ENCODE measurements at regions not wholly inside any gene's neighbourhood (a gene's known extent, or its start where the extent isn't known, plus 50 kb on each side); places are given as distances from the start of the nearest gene placed in this dataset.
"Not testable (repeated sequence)": the region's sequence is repeated elsewhere in the genome, so short reads cannot be mapped to it uniquely, and the experiment has no call there.

DNA sequence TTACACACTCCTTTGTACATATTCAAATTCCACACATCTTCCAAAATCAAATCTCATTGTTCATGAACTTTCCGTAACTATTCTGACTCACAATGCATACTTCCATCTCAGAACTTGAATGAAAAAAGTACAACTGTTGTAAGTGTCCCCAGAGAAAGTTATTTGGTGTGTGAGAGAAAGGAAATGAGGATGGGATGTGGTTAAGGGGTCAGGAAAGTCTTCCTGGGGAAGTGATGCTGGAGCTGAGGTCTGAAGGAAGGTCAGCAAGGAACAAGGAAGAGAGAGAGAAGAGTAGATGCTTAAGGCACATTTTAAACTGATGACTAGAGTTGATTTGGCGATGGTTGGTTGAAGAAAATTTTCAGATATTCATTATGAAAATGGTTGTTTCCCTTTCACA is 340.0 kb upstream of the STXBP6 start:
- no peak for TF ChIP-seq POLR2A (IDR thresholded peaks at IDR 0.05; ENCODE audit: low read length)
- no peak for TF ChIP-seq GATA1 (IDR thresholded peaks at IDR 0.05; ENCODE audit: low read depth, low read length)
- no peak for DNase-seq

DNA sequence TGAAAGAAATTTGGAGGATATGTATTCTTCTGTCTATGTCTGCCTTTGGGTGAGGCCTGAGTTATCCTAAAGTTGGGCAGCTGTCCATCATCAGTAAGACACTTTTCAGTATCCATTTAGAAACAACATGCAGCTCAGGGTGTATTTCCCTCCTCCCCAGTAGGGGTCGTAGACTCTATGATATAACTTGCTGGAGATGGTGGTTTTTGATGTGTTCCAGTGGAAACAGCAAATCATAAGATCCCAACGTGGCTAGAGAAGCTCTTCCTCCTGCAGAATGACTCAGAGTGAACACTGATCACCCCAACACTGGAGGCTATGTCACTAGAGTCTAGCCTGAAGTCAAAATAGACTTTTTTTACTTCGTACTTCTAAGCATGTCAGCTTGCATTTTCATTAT is 331.6 kb upstream of the STXBP6 start:
- DNase-seq: peak; percentile 2
- no peak for TF ChIP-seq GATA1 (IDR thresholded peaks at IDR 0.05; ENCODE audit: low read depth, low read length)
- TF ChIP-seq POLR2A (IDR thresholded peaks at IDR 0.05; ENCODE audit: low read length): no peak

DNA sequence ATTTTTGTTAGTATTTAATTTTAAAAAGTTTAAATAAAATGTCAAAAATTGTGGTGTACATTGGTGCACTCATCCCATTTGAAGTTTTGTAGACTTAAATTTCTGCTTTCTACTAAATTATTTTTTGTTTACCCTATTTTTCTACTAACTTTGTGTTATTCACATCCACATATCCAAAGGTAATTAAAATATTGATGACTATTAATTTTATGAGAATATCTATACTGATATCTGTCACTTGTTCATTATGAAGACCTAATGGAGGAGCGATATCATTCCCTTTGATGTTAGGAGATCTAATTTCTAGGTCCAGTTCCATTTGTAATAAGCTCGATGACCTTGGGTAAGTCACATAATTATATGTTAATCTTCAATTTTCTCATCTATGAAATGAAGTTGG is 325.7 kb upstream of the STXBP6 start:
- TF ChIP-seq GATA1 (IDR thresholded peaks at IDR 0.05; ENCODE audit: low read depth, low read length) (no peak), POLR2A (IDR thresholded peaks at IDR 0.05; ENCODE audit: low read length) (no peak)
- DNase-seq: no peak

DNA sequence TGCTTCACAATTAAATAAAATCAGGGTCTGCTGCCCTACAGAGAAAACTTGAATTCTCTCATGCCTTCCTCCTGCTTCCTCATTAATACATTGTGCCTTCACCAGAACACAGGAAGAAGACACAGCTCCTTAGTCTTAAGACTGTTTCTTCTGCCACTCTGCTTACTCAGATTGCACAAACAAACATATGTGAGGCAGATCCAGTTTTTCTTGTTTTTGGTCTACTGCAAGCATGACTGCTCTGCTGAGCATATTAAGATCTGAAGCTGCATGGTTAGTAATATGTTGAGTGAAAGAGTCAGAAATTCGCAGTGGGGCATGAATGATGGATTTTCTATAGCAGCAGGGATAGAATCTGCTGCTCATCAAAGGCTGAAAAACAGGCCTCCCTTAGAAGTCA is 321.1 kb upstream of the STXBP6 start:
- no peak for DNase-seq
- no peak for TF ChIP-seq POLR2A (IDR thresholded peaks at IDR 0.05; ENCODE audit: low read length)
- no peak for TF ChIP-seq GATA1 (IDR thresholded peaks at IDR 0.05; ENCODE audit: low read depth, low read length)

DNA sequence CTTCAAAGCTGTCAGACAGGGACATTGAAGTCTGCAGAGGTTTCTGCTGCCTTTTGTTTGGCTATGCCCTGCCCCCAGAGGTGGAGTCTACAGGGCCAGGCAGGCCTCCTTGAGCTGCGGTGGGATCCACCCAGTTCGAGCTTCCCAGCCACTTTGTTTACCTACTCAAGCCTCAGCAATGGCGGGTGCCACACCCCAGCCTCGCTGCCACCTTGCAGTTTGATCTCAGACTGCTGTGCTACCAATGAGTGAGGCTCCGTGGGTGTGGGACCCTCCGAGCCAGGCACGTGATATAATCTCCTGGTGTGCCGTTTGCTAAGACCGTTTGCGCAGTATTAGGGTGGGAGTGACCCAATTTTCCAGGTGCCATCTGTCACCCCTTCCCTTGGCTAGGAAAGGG is 320.1 kb upstream of the STXBP6 start:
- DNase-seq: not testable (repeated sequence)

DNA sequence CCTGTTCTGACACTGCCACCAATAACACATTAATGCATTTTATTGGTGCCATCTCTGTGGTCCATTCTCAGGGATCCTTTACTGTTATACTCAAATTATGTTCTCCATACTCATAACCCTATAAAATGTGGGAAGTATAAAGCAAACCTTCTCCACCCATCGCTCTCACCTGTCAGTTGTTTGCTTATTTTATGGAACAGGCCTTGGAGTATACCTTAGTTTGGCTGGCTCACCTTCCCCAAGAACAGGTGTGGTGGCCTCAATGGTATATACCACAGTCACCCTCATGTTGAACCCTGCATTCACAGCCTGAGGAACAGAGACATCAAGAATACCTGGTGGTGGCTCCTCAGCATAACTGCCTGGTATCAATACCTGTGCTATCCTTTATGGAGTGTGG is 308.4 kb upstream of the STXBP6 start:
- TF ChIP-seq POLR2A (IDR thresholded peaks at IDR 0.05; ENCODE audit: low read length) (no peak), GATA1 (IDR thresholded peaks at IDR 0.05; ENCODE audit: low read depth, low read length) (no peak)

DNA sequence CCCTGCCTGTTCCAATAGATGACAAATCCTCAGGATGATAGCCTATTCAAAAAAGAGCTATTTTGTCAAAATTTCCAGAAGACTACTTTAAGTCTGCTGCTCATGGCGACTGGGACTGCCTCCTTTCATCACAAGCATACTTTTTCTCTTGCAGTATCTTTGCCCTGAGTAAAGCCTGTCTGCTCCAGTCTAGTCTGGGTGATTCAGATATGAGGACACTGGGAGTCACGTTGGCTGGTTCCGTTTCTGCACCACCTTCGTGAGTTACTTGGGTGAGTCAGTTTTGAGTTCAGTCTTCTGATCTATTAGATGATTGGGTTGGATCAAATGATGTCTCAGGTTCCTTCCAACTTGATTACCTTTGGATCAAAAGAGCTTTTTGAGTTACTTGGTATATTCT is 301.3 kb upstream of the STXBP6 start:
- DNase-seq: no peak
- TF ChIP-seq GATA1 (IDR thresholded peaks at IDR 0.05; ENCODE audit: low read depth, low read length) (no peak), POLR2A (IDR thresholded peaks at IDR 0.05; ENCODE audit: low read length) (no peak)

More for the DNA sequence above, 308.4 kb upstream of the STXBP6 start:
- no peak for DNase-seq

DNA sequence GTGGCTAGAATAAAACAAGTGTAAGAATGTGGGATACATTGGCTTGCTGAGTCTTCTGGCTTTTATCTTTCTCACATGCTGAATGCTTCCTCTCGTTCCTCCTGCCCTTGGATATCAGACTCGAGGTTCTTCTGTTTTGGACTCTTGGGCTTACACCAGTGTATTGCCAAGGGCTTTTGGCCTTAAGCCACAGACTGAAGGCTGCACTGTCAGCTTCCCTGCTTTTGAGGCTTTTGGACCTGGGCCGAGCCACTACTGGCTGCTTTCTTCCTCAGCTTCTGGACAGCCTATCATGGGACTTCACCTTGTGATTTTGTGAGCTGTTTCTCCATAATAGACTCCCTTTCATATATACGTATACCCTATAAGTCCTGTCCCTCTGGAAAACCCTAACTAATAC is 300.9 kb upstream of the STXBP6 start:
- TF ChIP-seq GATA1 (IDR thresholded peaks at IDR 0.05; ENCODE audit: low read depth, low read length): no peak
- TF ChIP-seq POLR2A (IDR thresholded peaks at IDR 0.05; ENCODE audit: low read length): no peak
- DNase-seq: no peak

DNA sequence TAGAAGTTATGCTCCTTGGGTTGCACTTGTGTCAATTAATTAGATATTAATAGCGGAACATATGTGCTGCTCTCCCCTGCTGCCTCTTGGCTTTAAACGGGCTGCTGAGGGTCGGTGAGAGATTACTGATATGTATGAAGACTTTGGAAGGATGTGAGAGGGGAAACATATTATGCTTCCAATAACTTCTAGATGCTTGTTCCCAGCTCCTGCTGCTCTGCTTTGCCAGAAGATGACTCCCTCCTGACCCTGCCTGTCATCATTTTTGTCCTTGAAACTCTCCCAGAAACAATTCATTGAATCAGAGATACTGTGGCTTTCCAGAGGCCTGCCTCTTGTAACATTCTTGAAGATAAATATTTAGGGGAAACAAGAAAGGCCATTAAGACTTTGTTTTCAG is 300.1 kb upstream of the STXBP6 start:
- TF ChIP-seq GATA1 (IDR thresholded peaks at IDR 0.05; ENCODE audit: low read depth, low read length): no peak
- no peak for TF ChIP-seq POLR2A (IDR thresholded peaks at IDR 0.05; ENCODE audit: low read length)
- DNase-seq: no peak

DNA sequence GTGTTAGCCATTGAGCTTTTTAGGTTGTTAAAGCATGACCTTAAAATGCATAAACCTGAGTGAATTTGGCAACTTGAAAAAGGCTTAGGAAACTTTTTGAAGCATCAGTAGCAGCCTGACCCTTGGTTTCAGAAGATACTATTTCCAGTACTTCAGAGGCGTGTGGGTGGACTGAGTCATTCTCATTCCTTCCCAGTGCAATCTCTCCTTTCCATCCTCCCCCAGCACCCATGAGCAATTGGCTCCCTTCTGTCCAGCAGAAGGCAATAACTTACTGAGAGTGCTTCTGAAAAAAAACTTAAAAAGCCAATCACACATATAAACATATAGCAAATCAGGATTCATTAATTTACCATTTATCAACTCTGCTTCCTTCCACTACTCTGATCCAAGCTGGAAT is 299.3 kb upstream of the STXBP6 start:
- TF ChIP-seq GATA1 (IDR thresholded peaks at IDR 0.05; ENCODE audit: low read depth, low read length) (no peak), POLR2A (IDR thresholded peaks at IDR 0.05; ENCODE audit: low read length) (no peak)
- DNase-seq: no peak

DNA sequence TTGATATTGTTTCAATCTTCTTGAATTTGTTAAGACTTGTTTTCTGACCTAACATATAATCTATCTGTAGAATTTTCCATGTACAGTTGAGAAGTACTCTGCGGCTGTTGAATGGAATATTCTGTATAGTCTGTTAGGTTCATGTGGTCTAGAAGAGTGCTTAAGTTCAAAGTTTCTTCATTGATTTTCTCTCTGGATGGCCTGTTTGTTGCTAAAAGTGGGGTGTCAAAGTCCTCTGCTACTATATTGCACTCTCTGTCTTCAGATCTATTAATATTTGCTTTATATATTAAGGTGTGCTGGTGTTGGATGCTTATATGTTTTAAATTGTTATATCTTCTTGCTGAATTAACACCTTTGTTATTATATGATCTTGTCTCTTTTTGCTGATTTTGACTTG is 290.9 kb upstream of the STXBP6 start:
- no peak for DNase-seq
- TF ChIP-seq POLR2A (IDR thresholded peaks at IDR 0.05; ENCODE audit: low read length) (no peak), GATA1 (IDR thresholded peaks at IDR 0.05; ENCODE audit: low read depth, low read length) (no peak)

DNA sequence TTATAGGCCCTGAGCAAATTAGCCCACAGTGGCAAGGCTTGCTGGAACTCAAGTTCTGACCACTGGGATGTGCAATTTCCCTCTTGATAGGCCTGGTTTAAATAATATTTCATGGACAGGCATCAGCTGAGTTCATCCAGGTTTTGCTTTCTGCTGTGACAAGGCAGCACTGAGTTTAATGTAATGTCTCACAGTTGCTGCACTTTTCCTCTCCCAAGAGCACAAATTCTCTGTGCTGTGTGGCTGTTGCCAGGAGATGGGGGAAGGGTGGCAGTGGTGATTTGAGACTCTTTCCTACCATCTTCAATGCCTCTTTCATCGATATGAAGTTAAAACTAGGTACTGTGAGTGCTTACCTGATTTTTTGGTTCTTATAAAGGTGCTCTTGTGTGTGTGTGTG is 272.8 kb upstream of the STXBP6 start:
- no peak for DNase-seq
- TF ChIP-seq POLR2A (IDR thresholded peaks at IDR 0.05; ENCODE audit: low read length) (no peak), GATA1 (IDR thresholded peaks at IDR 0.05; ENCODE audit: low read depth, low read length) (no peak)

DNA sequence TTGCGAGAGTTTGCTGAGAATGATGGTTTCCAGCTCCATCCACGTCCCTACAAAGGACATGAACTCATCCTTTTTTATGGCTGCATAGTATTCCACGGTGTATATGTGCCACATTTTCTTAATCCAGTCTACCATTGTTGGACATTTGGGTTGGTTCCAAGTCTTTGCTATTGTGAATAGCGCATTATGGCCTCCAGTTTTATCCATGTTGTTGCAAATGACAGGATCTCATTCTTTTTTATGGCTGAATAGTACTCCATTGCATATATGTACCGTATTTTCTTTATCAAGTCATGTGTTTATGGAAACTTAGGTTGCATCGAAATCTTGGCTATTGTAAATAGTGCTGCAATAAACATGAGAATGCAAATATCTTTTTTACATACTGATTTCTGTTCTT is 266.1 kb upstream of the STXBP6 start:
- DNase-seq: not testable (repeated sequence)

DNA sequence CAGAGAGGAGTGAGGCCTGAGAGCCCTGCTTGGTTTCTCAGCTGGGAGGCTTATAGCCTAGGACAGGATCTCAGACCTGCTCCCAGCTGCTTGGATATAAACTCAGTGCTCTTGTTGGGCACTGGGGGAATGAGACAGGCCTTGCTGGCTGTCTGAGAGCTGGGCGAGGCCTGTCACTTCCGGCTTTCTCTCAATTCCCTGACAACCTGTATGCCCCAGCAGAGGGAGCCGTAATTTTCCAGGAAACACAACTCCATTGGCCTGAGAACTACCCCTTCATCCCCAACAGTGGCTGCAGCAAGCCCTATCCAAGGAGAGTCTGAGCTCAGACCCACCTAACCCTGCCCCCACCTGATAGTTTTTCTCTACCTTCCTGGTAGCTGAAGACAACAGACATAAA is 258.3 kb upstream of the STXBP6 start:
- no peak for DNase-seq
- no peak for TF ChIP-seq GATA1 (IDR thresholded peaks at IDR 0.05; ENCODE audit: low read depth, low read length)
- no peak for TF ChIP-seq POLR2A (IDR thresholded peaks at IDR 0.05; ENCODE audit: low read length)

DNA sequence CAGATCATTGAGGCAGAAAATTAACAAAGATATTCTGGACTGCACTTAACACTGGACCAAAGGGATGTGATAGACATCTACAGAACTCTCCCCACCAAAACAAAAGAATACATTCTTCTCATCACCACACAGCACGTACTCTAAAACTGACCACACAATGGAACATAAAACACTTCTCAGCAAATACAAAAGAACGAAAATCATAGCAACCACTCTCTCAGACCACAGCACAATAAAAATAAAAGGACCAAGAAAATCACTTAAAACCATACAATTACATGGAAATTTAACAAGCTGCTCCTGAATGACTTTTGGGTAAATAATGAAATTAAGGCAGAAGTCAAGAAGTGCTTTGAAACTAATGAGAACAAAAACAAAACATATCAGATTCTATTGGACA is 254.0 kb upstream of the STXBP6 start:
- DNase-seq: no peak
- TF ChIP-seq POLR2A (IDR thresholded peaks at IDR 0.05; ENCODE audit: low read length) (no peak), GATA1 (IDR thresholded peaks at IDR 0.05; ENCODE audit: low read depth, low read length) (no peak)

DNA sequence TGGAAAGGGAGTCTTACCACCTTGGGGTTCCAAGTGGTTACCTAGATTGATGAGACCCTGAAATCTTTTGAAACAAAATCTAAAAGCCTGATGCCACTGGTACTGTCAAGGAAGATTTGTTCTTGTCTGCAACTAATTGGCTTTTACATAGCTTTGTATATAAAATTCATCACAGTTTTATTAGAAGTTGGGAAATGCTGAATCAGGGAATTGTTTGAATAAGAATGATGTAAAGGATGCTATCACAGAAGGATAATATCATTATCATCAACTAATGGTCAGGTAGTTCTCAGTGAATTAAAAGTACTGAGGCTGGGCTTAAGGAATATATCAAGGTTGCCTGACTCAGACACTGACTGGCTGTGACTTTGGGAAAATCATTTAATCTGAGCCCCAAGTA is 248.3 kb upstream of the STXBP6 start:
- DNase-seq: no peak
- TF ChIP-seq GATA1 (IDR thresholded peaks at IDR 0.05; ENCODE audit: low read depth, low read length): no peak

DNA sequence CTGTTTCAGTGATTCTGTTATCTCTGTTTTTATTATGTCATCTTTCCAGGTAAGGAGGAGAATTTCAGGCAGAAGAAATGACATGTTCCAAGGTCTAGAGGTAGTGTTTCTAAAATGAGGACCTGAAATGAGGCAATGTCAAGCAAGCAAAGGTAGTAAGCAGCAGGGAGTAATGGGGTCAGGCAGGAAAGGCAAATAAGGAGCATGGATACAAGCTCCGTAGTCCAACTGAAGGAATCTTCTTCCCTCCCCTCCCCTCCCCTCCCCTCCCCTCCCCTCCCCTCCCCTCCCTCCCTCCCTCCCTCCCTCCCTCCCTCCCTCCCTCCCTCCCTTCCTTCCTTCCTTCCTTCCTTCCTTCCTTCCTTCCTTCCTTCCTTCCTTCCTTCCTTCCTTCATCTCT is 240.2 kb upstream of the STXBP6 start:
- not testable (repeated sequence) for DNase-seq
